Mesothelial cell of epicardium (in vitro differentiated cells): ENCODE measurements at regions not wholly inside any gene's neighbourhood (a gene's known extent, or its start where the extent isn't known, plus 50 kb on each side); places are given as distances from the start of the nearest gene placed in this dataset.

Experiments used
- DNase-seq, 2 experiments: peaks; one replicate each; pipeline ENCODE4 v3.0.0; 2021; ENCODE audit warnings: low spot score in 2 of 2; ENCODE audit not compliant: unreplicated experiment in 2 of 2
- H3K27ac Mint-ChIP-seq: 2 replicates; pipeline ENCODE4 v1.8.0; 2021; ENCODE audit warnings: mixed read lengths
- H3K27me3 Mint-ChIP-seq: 2 replicates; pipeline ENCODE4 v1.8.0; 2021; ENCODE audit warnings: low read depth, mixed read lengths
- H3K36me3 Mint-ChIP-seq: 2 replicates; pipeline ENCODE4 v1.8.0; 2021; ENCODE audit warnings: mixed read lengths
- H3K4me1 Mint-ChIP-seq: 2 replicates; pipeline ENCODE4 v1.8.0; 2021; ENCODE audit warnings: mixed read lengths
- H3K4me3 Mint-ChIP-seq: 2 replicates; pipeline ENCODE4 v1.8.0; 2021; ENCODE audit warnings: mild to moderate bottlenecking, moderate library complexity, mixed read lengths
- H3K9me3 Mint-ChIP-seq: 2 replicates; pipeline ENCODE4 v1.8.0; 2021; ENCODE audit warnings: mixed read lengths
- TF ChIP-seq, protein P1 (sequence below): fragments of 200-600 bp; sonication (generic); IDR thresholded peaks from one replicate; pipeline ENCODE4 v1.5.0; 2021; ENCODE audit warnings: antibody characterized with exemption; ENCODE audit not compliant: unreplicated experiment

DNA sequence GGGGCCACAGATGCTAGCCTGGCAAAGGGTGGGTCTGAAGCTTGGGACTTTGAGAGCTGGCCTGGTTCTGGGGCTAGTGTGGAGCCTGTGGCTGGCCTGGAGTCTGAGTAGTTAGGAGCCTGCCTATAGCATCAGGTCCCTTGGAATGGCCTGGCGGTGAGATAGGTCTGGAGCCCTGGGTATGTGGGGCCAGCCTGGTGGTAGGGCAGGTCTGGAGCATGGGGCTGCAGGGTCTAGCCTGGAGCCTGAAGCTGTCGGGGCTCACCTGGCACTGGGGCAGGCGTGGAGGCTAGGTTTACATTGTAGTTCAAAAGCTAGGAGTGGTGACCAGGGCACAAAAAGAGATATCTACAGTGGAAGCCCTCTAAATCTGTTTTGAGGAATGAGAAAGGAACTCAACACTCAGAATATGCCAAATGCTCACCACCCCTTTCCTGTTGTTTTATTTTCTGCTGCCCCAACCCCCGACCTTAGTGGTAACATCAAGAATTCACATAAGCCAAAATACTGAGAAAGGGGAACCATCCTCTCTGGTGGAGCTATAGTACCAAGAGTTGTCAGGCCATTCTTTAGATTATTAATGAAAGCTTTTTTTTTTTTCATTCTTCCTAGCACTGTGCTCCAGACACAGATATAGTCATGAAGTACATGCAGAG lies 100.3 kb downstream of the TANC2 start:
- Mint-ChIP-seq H3K4me3 (no peak overlapping the region), H3K9me3 (peaks cover 6% of the 10 kb centered on the region), H3K27ac (no peak overlapping the region), H3K27me3 (no peaks in the 10 kb centered on the region), H3K36me3 (peaks cover under 1% of the 10 kb centered on the region), H3K4me1 (no peaks in the 10 kb centered on the region)
- TF ChIP-seq, protein P1, sequence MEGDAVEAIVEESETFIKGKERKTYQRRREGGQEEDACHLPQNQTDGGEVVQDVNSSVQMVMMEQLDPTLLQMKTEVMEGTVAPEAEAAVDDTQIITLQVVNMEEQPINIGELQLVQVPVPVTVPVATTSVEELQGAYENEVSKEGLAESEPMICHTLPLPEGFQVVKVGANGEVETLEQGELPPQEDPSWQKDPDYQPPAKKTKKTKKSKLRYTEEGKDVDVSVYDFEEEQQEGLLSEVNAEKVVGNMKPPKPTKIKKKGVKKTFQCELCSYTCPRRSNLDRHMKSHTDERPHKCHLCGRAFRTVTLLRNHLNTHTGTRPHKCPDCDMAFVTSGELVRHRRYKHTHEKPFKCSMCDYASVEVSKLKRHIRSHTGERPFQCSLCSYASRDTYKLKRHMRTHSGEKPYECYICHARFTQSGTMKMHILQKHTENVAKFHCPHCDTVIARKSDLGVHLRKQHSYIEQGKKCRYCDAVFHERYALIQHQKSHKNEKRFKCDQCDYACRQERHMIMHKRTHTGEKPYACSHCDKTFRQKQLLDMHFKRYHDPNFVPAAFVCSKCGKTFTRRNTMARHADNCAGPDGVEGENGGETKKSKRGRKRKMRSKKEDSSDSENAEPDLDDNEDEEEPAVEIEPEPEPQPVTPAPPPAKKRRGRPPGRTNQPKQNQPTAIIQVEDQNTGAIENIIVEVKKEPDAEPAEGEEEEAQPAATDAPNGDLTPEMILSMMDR: no peak
- no peak for DNase-seq

DNA sequence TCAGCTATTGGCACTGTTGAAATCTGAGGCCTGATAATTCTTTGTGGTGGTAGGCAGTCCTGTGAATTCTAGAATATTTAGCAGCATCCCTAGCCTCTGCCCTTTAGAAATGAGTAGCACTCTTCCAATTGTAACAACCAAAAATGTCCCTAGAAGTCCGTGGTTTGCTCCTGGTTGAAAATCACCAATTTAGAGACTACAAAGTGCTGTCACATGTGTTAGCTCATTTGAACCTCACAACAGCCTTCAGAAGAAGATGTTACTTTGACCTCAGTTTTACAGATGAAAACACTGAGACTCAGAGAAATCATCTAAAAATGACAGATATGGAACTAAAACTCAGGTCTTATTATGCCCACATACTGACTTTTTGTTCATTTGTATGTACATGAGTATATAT lies 103.2 kb downstream of the TANC2 start:
- DNase-seq: no peak
- Mint-ChIP-seq H3K9me3 (no peaks in the 10 kb centered on the region), H3K4me1 (no peaks in the 10 kb centered on the region), H3K27me3 (no peaks in the 10 kb centered on the region), H3K36me3 (no peaks in the 10 kb centered on the region), H3K27ac (no peak overlapping the region), H3K4me3 (no peak overlapping the region)
- TF ChIP-seq, protein P1: no peak

DNA sequence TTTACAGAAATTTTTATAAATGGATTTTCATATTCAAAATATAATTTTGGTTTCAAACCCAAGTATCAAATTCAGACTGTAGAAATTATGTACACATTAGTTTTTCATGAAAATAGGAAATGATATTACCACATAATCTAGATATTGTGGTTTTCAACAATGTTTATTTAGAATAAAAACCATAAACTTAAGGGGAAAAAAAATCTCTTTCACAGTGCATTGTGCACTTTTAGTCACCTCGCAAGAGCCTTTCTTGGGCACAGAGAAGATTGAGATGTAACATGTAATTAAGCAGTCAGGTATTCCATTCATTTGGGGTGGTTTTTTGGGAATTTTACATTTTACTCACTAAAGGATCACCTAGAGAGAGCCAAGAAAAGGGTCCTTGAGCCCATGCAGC lies 104.0 kb downstream of the TANC2 start:
- TF ChIP-seq, protein P1: no peak
- Mint-ChIP-seq H3K4me3 (no peak overlapping the region), H3K36me3 (no peaks in the 10 kb centered on the region), H3K4me1 (no peaks in the 10 kb centered on the region), H3K9me3 (no peaks in the 10 kb centered on the region), H3K27ac (no peak overlapping the region), H3K27me3 (no peaks in the 10 kb centered on the region)
- no peak for DNase-seq

DNA sequence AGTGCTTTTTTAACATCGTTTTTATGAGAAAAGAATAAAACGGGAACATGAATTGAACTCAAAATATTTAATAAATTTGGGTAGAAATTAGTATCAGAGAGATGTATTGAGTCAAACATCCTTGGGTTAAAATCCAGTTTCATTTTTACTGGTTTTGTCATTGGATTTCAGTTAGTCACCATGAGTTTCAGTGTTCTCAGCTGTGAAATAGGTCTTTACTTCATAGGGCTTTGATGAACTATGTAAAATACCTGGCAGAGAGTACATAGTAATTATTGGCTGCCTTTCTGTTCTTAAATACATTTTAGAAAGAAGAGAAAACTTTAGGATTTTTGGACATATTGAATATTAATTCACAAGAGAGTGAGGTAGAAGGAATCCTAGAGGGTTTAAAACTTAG lies 105.8 kb downstream of the TANC2 start:
- H3K27me3 Mint-ChIP-seq: no peaks in the 10 kb centered on the region
- TF ChIP-seq, protein P1: no peak
- H3K4me1 Mint-ChIP-seq: no peaks in the 10 kb centered on the region
- H3K9me3 Mint-ChIP-seq: no peaks in the 10 kb centered on the region
- no peak overlapping the region for H3K4me3 Mint-ChIP-seq
- DNase-seq: no peak
- no peaks in the 10 kb centered on the region for H3K36me3 Mint-ChIP-seq
- H3K27ac Mint-ChIP-seq: no peak overlapping the region

DNA sequence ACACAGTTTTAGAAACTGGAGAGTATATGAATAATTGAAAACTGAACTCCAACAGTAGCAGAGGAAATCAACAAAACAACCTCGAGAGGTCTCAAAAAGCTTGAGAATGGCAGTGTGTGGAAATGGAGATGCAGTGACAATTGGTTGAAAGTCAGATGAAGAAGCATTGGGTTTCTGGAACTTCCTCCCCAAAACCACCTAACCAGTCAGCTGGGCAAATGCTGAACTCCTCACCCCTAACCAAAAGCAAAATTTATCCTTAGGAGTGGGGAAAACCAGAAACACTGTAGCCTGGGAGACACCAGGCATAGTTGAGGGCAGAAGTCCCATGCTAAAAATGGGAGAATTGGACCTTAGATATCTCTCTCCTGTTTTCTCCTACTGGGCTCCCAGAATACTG lies 109.9 kb downstream of the TANC2 start:
- Mint-ChIP-seq H3K4me3 (no peak overlapping the region), H3K9me3 (no peaks in the 10 kb centered on the region), H3K27ac (no peak overlapping the region), H3K36me3 (no peaks in the 10 kb centered on the region), H3K4me1 (peaks cover 13% of the 10 kb centered on the region), H3K27me3 (no peaks in the 10 kb centered on the region)
- TF ChIP-seq, protein P1: no peak
- DNase-seq: no peak

DNA sequence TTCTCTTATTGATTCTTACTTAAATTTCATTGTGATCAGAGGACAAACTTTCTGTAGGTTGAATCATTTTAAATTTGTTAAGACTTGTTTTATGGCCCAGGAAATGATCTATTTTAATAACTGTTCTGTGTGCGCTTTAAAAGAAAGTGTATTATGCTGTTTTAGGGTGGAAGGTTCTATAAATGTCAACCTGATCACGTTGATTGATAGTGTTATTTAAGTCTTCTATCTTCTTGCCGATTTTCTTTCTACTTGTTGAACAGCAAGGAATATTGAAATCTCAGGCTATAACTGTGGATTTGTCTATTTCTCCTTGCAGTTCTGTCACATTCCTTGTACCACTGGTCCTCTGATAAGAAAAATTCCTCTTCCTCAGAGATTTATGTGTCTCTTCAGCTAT lies 112.7 kb downstream of the TANC2 start:
- Mint-ChIP-seq H3K9me3 (no peaks in the 10 kb centered on the region), H3K27me3 (no peaks in the 10 kb centered on the region), H3K27ac (no peak overlapping the region), H3K36me3 (no peaks in the 10 kb centered on the region), H3K4me3 (no peak overlapping the region), H3K4me1 (peaks cover 16% of the 10 kb centered on the region)
- TF ChIP-seq, protein P1: no peak
- DNase-seq: no peak
